T-helper 1 cell treated with Interleukin-12 subunit alpha and Interleukin-12 subunit beta and Interleukin-4 antibody, amounts not matched to agents 30 ng/mL and 1 ng/mL, for 36 hours (primary cell): ENCODE measurements at regions not wholly inside any gene's neighbourhood (a gene's known extent, or its start where the extent isn't known, plus 50 kb on each side); places are given as distances from the start of the nearest gene placed in this dataset.

Experiments used
- intact Hi-C: fragments of 100-400 bp; cut with micrococcal nuclease; formaldehyde crosslinking; loops from one replicate; pipeline ENCODE4 v1.15.1; 2024

GRCh38 chr9:104025104-104025503 is 69.0 kb upstream of the SMC2 start:
- intact Hi-C loops = no loop called here

DNA sequence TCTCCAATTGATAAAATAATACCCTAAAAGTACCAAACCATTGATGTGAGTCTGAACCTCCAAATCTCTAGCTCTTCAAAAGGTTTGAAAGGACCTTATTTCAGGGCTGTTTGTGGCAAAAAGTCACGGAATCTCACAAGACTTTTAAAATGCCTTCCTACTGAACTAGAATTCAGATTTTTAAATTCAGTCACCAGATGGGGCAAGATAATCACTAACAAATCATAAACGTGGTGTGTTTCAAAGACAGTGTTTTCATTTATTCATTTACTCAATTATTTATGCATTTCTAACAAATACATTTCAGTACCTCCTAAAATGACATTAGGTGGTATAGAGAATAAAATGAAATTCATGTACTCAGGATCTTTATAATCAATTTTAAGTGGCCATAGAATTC is 68.2 kb upstream of the SMC2 start:
- intact Hi-C loops = no loop called here

GRCh38 chr9:104027295-104027694 is 66.8 kb upstream of the SMC2 start:
- intact Hi-C loops = no loop called here

- intact Hi-C loops = no loop called here
Observed at GRCh38 chr9:104028827-104029226, 65.3 kb upstream of the SMC2 start.
